SU-DHL-6 (cell line): ENCODE measurements at regions not wholly inside any gene's neighbourhood (a gene's known extent, or its start where the extent isn't known, plus 50 kb on each side); places are given as distances from the start of the nearest gene placed in this dataset.

Experiments
- EZH2phosphoT487 ChIP-seq: fragments of 200-600 bp; sonication (generic), shearing (Covaris generic); conservative IDR thresholded peaks from 2 replicates; pipeline ENCODE4 v1.6.1; 2018; ENCODE audit warnings: mild to moderate bottlenecking, antibody characterized with exemption, low read length, moderate library complexity, mixed read lengths
- TF ChIP-seq, protein P1 (sequence below): fragments of 200-600 bp; sonication (generic); IDR thresholded peaks from one replicate; pipeline ENCODE4 v1.5.1; 2017; ENCODE audit warnings: antibody characterized with exemption, mild to moderate bottlenecking, low read length, moderate library complexity; ENCODE audit not compliant: insufficient read depth, poor library complexity, severe bottlenecking

DNA sequence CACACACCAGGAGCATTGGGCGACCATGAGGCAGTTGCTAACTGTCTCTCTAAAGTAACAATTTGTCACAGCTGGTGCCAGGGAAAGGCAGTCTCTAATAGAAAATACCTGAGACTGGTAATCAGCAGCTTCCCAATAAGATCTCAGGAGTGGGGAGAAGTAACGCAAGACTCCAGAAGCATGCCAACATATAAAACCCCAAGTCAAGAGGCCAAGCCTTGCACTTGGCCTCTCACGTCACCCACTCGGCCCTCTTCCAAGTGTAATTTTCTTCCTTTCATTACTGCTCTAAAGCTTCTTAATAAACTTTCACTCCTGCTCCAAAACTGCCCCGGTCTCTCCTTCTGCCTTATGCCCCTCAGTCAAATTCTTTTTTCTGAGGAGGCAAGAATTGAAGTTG is 455.6 kb upstream of the ACVR2A start:
- TF ChIP-seq, protein P1, sequence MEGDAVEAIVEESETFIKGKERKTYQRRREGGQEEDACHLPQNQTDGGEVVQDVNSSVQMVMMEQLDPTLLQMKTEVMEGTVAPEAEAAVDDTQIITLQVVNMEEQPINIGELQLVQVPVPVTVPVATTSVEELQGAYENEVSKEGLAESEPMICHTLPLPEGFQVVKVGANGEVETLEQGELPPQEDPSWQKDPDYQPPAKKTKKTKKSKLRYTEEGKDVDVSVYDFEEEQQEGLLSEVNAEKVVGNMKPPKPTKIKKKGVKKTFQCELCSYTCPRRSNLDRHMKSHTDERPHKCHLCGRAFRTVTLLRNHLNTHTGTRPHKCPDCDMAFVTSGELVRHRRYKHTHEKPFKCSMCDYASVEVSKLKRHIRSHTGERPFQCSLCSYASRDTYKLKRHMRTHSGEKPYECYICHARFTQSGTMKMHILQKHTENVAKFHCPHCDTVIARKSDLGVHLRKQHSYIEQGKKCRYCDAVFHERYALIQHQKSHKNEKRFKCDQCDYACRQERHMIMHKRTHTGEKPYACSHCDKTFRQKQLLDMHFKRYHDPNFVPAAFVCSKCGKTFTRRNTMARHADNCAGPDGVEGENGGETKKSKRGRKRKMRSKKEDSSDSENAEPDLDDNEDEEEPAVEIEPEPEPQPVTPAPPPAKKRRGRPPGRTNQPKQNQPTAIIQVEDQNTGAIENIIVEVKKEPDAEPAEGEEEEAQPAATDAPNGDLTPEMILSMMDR, result no peak
- TF ChIP-seq EZH2phosphoT487, result no peak
